DOHH2 (cell line): ENCODE measurements at regions not wholly inside any gene's neighbourhood (a gene's known extent, or its start where the extent isn't known, plus 50 kb on each side); places are given as distances from the start of the nearest gene placed in this dataset.

Experiments used
- CTCF ChIP-seq: fragments of 200-600 bp; sonication (generic); IDR thresholded peaks from one replicate; pipeline ENCODE4 v1.5.1; 2014; ENCODE audit warnings: antibody characterized with exemption, mild to moderate bottlenecking, low read depth, low read length; ENCODE audit not compliant: poor library complexity, severe bottlenecking
- EZH2phosphoT487 ChIP-seq: fragments of 200-600 bp; sonication (generic); IDR thresholded peaks from 2 replicates; pipeline ENCODE4 v1.6.1; 2017; ENCODE audit warnings: borderline replicate concordance, mild to moderate bottlenecking, antibody characterized with exemption, low read length, moderate library complexity, mixed read lengths

GRCh38 chr12:115507951-115508722 lies 769.4 kb downstream of the MED13L start:
- TF ChIP-seq CTCF (no peak), EZH2phosphoT487 (no peak)
